ENCODE measurements at regions not wholly inside any gene's neighbourhood (a gene's known extent, or its start where the extent isn't known, plus 50 kb on each side); places are given as distances from the start of the nearest gene placed in this dataset.
"Not testable (repeated sequence)": the region's sequence is repeated elsewhere in the genome, so short reads cannot be mapped to it uniquely, and the experiment has no call there.

- Mint-ChIP-seq H3K9me3 (peaks cover 0 to 6% (median 0%) of the 10 kb centered on the region in 7 donors), H3K27ac (no peak overlapping the region), H3K27me3 (ENCODE audit: low read depth in 3 of 3) (peaks cover 0 to 7% (median 3%) of the 10 kb centered on the region in 3 donors), H3K4me3 (no peak overlapping the region), H3K4me1 (peaks cover 5% of the 10 kb centered on the region), H3K36me3 (no peaks in the 10 kb centered on the region)
- H3K27me3 ChIP-seq (ENCODE audit: control insufficient read depth in 2 of 2, insufficient read depth in 2 of 2, low read length in 2 of 2) = no peaks in the 10 kb centered on the region
- WGBS (ENCODE audit: insufficient coverage) = 4% methylated on average over 4 of the region's 12 CpGs
- H3K9me3 ChIP-seq (replicated peaks in 1 of 2; ENCODE audit: control insufficient read depth in 1 of 2, insufficient read depth in 1 of 2, low read length in 2 of 2) = no peaks in the 10 kb centered on the region
- H3K36me3 ChIP-seq (replicated peaks in 1 of 2; ENCODE audit: control insufficient read depth in 1 of 2, insufficient read depth in 2 of 2, low read length in 2 of 2) = no peaks in the 10 kb centered on the region
- H3K4me2 ChIP-seq (replicated peaks; ENCODE audit: extremely low read depth, low read length, poor library complexity, severe bottlenecking) = no peak overlapping the region
- peak; percentile 72 to 86 (median 81) for DNase-seq
- H3K4me3 ChIP-seq (replicated peaks in 1 of 3; ENCODE audit: low read depth in 2 of 3, low read length in 3 of 3) = no peak overlapping the region
- H3K9ac ChIP-seq (ENCODE audit: insufficient read depth, low read length, poor library complexity, severe bottlenecking) = no peak overlapping the region
- no peak overlapping the region for H3K27ac ChIP-seq (ENCODE audit: low read depth in 1 of 2, low read length in 2 of 2)
- no peak overlapping the region for H2AFZ ChIP-seq (ENCODE audit: insufficient read depth, low read depth, low read length, poor library complexity, severe bottlenecking)
- no peaks in the 10 kb centered on the region for H3K4me1 ChIP-seq (ENCODE audit: control insufficient read depth in 1 of 2, insufficient read depth in 2 of 2, low read length in 2 of 2)
- H4K20me1 ChIP-seq (ENCODE audit: insufficient read depth, low read length) = no peaks in the 10 kb centered on the region
- peak; percentile 93 for TF ChIP-seq CTCF (IDR thresholded peaks at IDR 0.05)
- H3K79me2 ChIP-seq (ENCODE audit: insufficient read depth, low read length) = no peaks in the 10 kb centered on the region
- intact Hi-C loops (cut with micrococcal nuclease) = loop anchor here in 1 of 2 donors (2.0 to 5.0 kb wide), 2 partner anchors 129 to 181 kb away; no protein-coding TSS in a partner anchor
Observed at GRCh38 chr11:33987975-33988580, 63.5 kb upstream of the CAPRIN1 start.

GRCh38 chr11:33987545-33987944 lies 64.0 kb upstream of the CAPRIN1 start:
- H3K9ac ChIP-seq (ENCODE audit: insufficient read depth, low read length, poor library complexity, severe bottlenecking) = no peak overlapping the region
- Mint-ChIP-seq H3K27me3 (ENCODE audit: low read depth in 3 of 3) (peaks cover 0 to 7% (median 2%) of the 10 kb centered on the region in 3 donors), H3K4me3 (no peak overlapping the region), H3K36me3 (no peaks in the 10 kb centered on the region), H3K9me3 (peaks cover 0 to 6% (median 0%) of the 10 kb centered on the region in 7 donors), H3K4me1 (peaks cover 7% of the 10 kb centered on the region), H3K27ac (no peak overlapping the region)
- no peaks in the 10 kb centered on the region for H4K20me1 ChIP-seq (ENCODE audit: insufficient read depth, low read length)
- no peaks in the 10 kb centered on the region for H3K4me1 ChIP-seq (ENCODE audit: control insufficient read depth in 1 of 2, insufficient read depth in 2 of 2, low read length in 2 of 2)
- H3K27ac ChIP-seq (ENCODE audit: low read depth in 1 of 2, low read length in 2 of 2) = no peak overlapping the region
- H3K79me2 ChIP-seq (ENCODE audit: insufficient read depth, low read length) = no peaks in the 10 kb centered on the region
- H3K4me2 ChIP-seq (replicated peaks; ENCODE audit: extremely low read depth, low read length, poor library complexity, severe bottlenecking) = no peak overlapping the region
- H2AFZ ChIP-seq (ENCODE audit: insufficient read depth, low read depth, low read length, poor library complexity, severe bottlenecking) = no peak overlapping the region
- no peak for DNase-seq
- intact Hi-C loops (cut with micrococcal nuclease) = loop anchor here in 1 of 2 donors (5.0 kb wide), 1 partner anchor 180 kb away; no protein-coding TSS in a partner anchor
- H3K36me3 ChIP-seq (replicated peaks in 1 of 2; ENCODE audit: control insufficient read depth in 1 of 2, insufficient read depth in 2 of 2, low read length in 2 of 2) = no peaks in the 10 kb centered on the region
- no peak for TF ChIP-seq CTCF (IDR thresholded peaks at IDR 0.05)
- no peak overlapping the region for H3K4me3 ChIP-seq (replicated peaks in 1 of 3; ENCODE audit: low read depth in 2 of 3, low read length in 3 of 3)
- no peaks in the 10 kb centered on the region for H3K27me3 ChIP-seq (ENCODE audit: control insufficient read depth in 2 of 2, insufficient read depth in 2 of 2, low read length in 2 of 2)
- no CpG with 5 or more reads among the region's 3 CpGs for WGBS (ENCODE audit: insufficient coverage)
- H3K9me3 ChIP-seq (replicated peaks in 1 of 2; ENCODE audit: control insufficient read depth in 1 of 2, insufficient read depth in 1 of 2, low read length in 2 of 2) = no peaks in the 10 kb centered on the region

- not testable (repeated sequence) for H3K27me3 ChIP-seq (ENCODE audit: control insufficient read depth in 2 of 2, insufficient read depth in 2 of 2, low read length in 2 of 2); H3K9me3 ChIP-seq (replicated peaks in 1 of 2; ENCODE audit: control insufficient read depth in 1 of 2, insufficient read depth in 1 of 2, low read length in 2 of 2); H3K4me1 Mint-ChIP-seq; H3K27ac ChIP-seq (ENCODE audit: low read depth in 1 of 2, low read length in 2 of 2); H3K79me2 ChIP-seq (ENCODE audit: insufficient read depth, low read length); DNase-seq; H3K4me3 Mint-ChIP-seq; H3K27ac Mint-ChIP-seq; H2AFZ ChIP-seq (ENCODE audit: insufficient read depth, low read depth, low read length, poor library complexity, severe bottlenecking); H3K4me1 ChIP-seq (ENCODE audit: control insufficient read depth in 1 of 2, insufficient read depth in 2 of 2, low read length in 2 of 2); H3K4me3 ChIP-seq (replicated peaks in 1 of 3; ENCODE audit: low read depth in 2 of 3, low read length in 3 of 3); H3K36me3 ChIP-seq (replicated peaks in 1 of 2; ENCODE audit: control insufficient read depth in 1 of 2, insufficient read depth in 2 of 2, low read length in 2 of 2); H3K36me3 Mint-ChIP-seq; H3K4me2 ChIP-seq (replicated peaks; ENCODE audit: extremely low read depth, low read length, poor library complexity, severe bottlenecking); H4K20me1 ChIP-seq (ENCODE audit: insufficient read depth, low read length); H3K27me3 Mint-ChIP-seq (ENCODE audit: low read depth in 3 of 3); H3K9ac ChIP-seq (ENCODE audit: insufficient read depth, low read length, poor library complexity, severe bottlenecking); H3K9me3 Mint-ChIP-seq
- WGBS (ENCODE audit: insufficient coverage) = 98% methylated on average over 6 of the region's 12 CpGs
- intact Hi-C loops (cut with micrococcal nuclease) = loop anchor here in 1 of 2 donors (5.0 kb wide), 1 partner anchor 180 kb away; no protein-coding TSS in a partner anchor
Observed at GRCh38 chr11:33986597-33987501, 64.7 kb upstream of the CAPRIN1 start.
